Ectodermal cell (in vitro differentiated cells): ENCODE measurements at regions not wholly inside any gene's neighbourhood (a gene's known extent, or its start where the extent isn't known, plus 50 kb on each side); places are given as distances from the start of the nearest gene placed in this dataset.
"Not testable (repeated sequence)": the region's sequence is repeated elsewhere in the genome, so short reads cannot be mapped to it uniquely, and the experiment has no call there.

ENCODE experiments used
- H3K27ac ChIP-seq: 2 replicates; pipeline ENCODE4 v1.7.0; 2013; ENCODE audit warnings: mild to moderate bottlenecking, low read depth, low read length; ENCODE audit not compliant: insufficient read depth, poor library complexity, severe bottlenecking
- H3K27me3 ChIP-seq: 2 replicates; pipeline ENCODE4 v1.7.0; 2013; ENCODE audit warnings: mild to moderate bottlenecking, low read length; ENCODE audit not compliant: insufficient read depth, control insufficient read depth, poor library complexity, severe bottlenecking
- H3K36me3 ChIP-seq: one replicate; pipeline ENCODE4 v1.7.0; 2013; ENCODE audit warnings: low read length; ENCODE audit not compliant: control insufficient read depth, insufficient read depth
- H3K4me1 ChIP-seq: one replicate; pipeline ENCODE4 v1.7.0; 2013; ENCODE audit warnings: low read length; ENCODE audit not compliant: control insufficient read depth, insufficient read depth
- H3K4me3 ChIP-seq: 2 replicates; pipeline ENCODE4 v1.7.0; 2013; ENCODE audit warnings: low read depth, low read length, control low read depth; ENCODE audit not compliant: insufficient read depth
- H3K9me3 ChIP-seq: 2 replicates; pipeline ENCODE4 v1.7.0; 2013; ENCODE audit warnings: mild to moderate bottlenecking, low read length, moderate library complexity; ENCODE audit not compliant: control insufficient read depth
- WGBS, 2 experiments: methylation state at CpG; one replicate each; pipeline ENCODE4 v1.1.7; 2013; ENCODE audit warnings: missing lambda C conversion rate in 2 of 2; 5-methylcytosine and 5-hydroxymethylcytosine counted together

- H3K27ac ChIP-seq = no peak overlapping the region
Observed at GRCh38 chr1:57549300-57549699, 125.4 kb upstream of the DAB1 start.

GRCh38 chr1:57546549-57547330, 122.9 kb upstream of the DAB1 start:
- no peaks in the 10 kb centered on the region for H3K36me3 ChIP-seq
- no peak overlapping the region for H3K27ac ChIP-seq
- H3K4me3 ChIP-seq = no peak overlapping the region
- no peaks in the 10 kb centered on the region for H3K9me3 ChIP-seq
- no peaks in the 10 kb centered on the region for H3K27me3 ChIP-seq
- WGBS, 2 experiments = 90 to 97% methylated on average over 4 of the region's 5 CpGs
- no peaks in the 10 kb centered on the region for H3K4me1 ChIP-seq

More at GRCh38 chr1:57549300-57549699, 125.4 kb upstream of the DAB1 start:
- H3K4me1 ChIP-seq = no peaks in the 10 kb centered on the region
- no peaks in the 10 kb centered on the region for H3K36me3 ChIP-seq
- no peaks in the 10 kb centered on the region for H3K27me3 ChIP-seq
- H3K9me3 ChIP-seq = no peaks in the 10 kb centered on the region
- 89 to 94% methylated on average over 4 of the region's 4 CpGs for WGBS, 2 experiments
- no peak overlapping the region for H3K4me3 ChIP-seq

GRCh38 chr1:57544345-57544744, 120.5 kb upstream of the DAB1 start:
- Histone ChIP-seq H3K4me1 (no peaks in the 10 kb centered on the region), H3K36me3 (no peaks in the 10 kb centered on the region), H3K4me3 (no peak overlapping the region), H3K27ac (no peak overlapping the region), H3K27me3 (no peaks in the 10 kb centered on the region), H3K9me3 (no peaks in the 10 kb centered on the region)
- 0 to 50% methylated on average over 1 to 2 of the region's 2 CpGs for WGBS, 2 experiments

- Histone ChIP-seq H3K4me1 (no peaks in the 10 kb centered on the region), H3K27me3 (no peaks in the 10 kb centered on the region), H3K9me3 (no peaks in the 10 kb centered on the region), H3K4me3 (no peak overlapping the region), H3K27ac (no peak overlapping the region), H3K36me3 (no peaks in the 10 kb centered on the region)
- WGBS, 2 experiments = 82 to 84% methylated on average over 4 of the region's 5 CpGs
Observed at GRCh38 chr1:57536749-57537423, 113.0 kb upstream of the DAB1 start.

DNA sequence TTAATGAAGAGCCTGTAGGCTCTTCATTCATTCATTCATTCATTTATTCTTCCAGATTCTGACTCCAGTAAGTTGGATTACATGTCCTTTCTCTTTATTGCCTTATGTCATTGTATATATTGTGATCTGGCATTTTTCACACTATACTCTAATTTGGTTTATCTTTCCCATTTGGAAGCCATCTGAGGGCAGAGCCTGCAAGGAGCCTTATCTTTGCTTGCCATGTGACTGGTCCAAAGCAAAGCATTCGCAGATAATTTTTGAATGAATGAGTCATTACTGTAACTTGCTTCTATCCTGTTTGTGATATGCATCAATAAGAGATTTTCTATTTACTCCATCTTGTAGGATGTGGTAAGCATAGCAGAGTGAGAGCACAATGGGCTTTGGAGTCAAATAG, 108.4 kb upstream of the DAB1 start:
- no peaks in the 10 kb centered on the region for H3K27me3 ChIP-seq
- 83 to 100% methylated on average over 1 of the region's 1 CpG for WGBS, 2 experiments
- no peak overlapping the region for H3K4me3 ChIP-seq
- no peak overlapping the region for H3K27ac ChIP-seq
- no peaks in the 10 kb centered on the region for H3K4me1 ChIP-seq
- H3K36me3 ChIP-seq = no peaks in the 10 kb centered on the region
- H3K9me3 ChIP-seq = no peaks in the 10 kb centered on the region

GRCh38 chr1:57530911-57531260, 107.0 kb upstream of the DAB1 start:
- H3K4me3 ChIP-seq, H3K27me3 ChIP-seq, H3K36me3 ChIP-seq, H3K9me3 ChIP-seq, H3K4me1 ChIP-seq, H3K27ac ChIP-seq: not testable (repeated sequence)
- WGBS, 2 experiments = 66 to 77% methylated on average over 2 of the region's 2 CpGs

GRCh38 chr1:57530206-57530910, 106.5 kb upstream of the DAB1 start:
- H3K4me3 ChIP-seq = no peak overlapping the region
- no peaks in the 10 kb centered on the region for H3K9me3 ChIP-seq
- WGBS, 2 experiments = 89 to 97% methylated on average over 3 of the region's 3 CpGs

DNA sequence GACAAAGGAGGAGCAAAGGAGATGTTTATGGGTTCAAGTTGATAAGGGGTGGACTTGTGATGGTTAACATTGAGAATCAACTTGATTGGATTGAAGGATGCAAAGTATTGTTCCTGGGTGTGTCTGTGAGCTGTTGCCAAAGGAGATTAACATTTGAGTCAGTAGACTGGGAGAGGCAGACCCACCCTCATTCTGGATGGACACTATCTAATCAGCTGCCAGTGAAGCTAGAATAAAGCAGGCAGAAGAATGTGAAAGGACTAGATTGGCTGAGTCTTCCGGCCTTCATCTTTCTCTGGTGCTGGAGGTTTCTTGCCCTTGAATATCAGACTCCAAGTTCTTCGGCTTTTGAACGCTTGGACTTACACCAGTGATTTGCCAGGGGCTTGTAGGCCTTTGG, 98.7 kb upstream of the DAB1 start:
- no peak overlapping the region for H3K27ac ChIP-seq
- no peaks in the 10 kb centered on the region for H3K4me1 ChIP-seq

More at GRCh38 chr1:57530206-57530910, 106.5 kb upstream of the DAB1 start:
- H3K27ac ChIP-seq = no peak overlapping the region
- no peaks in the 10 kb centered on the region for H3K36me3 ChIP-seq
- no peaks in the 10 kb centered on the region for H3K4me1 ChIP-seq
- H3K27me3 ChIP-seq = no peaks in the 10 kb centered on the region

GRCh38 chr1:57520743-57521515, 97.1 kb upstream of the DAB1 start:
- Histone ChIP-seq H3K9me3 (no peaks in the 10 kb centered on the region), H3K27me3 (no peaks in the 10 kb centered on the region), H3K36me3 (no peaks in the 10 kb centered on the region), H3K4me3 (no peak overlapping the region), H3K4me1 (no peaks in the 10 kb centered on the region), H3K27ac (no peak overlapping the region)
- WGBS, 2 experiments = 88 to 90% methylated on average over 5 of the region's 5 CpGs

More for the DNA sequence above, 98.7 kb upstream of the DAB1 start:
- no peaks in the 10 kb centered on the region for H3K36me3 ChIP-seq
- 92 to 97% methylated on average over 3 of the region's 3 CpGs for WGBS, 2 experiments
- no peaks in the 10 kb centered on the region for H3K27me3 ChIP-seq
- H3K9me3 ChIP-seq = no peaks in the 10 kb centered on the region
- H3K4me3 ChIP-seq = no peak overlapping the region
